H9 (cell line): ENCODE measurements at regions not wholly inside any gene's neighbourhood (a gene's known extent, or its start where the extent isn't known, plus 50 kb on each side); places are given as distances from the start of the nearest gene placed in this dataset.
"Not testable (repeated sequence)": the region's sequence is repeated elsewhere in the genome, so short reads cannot be mapped to it uniquely, and the experiment has no call there.

Experiments
- DNase-seq: peaks from one replicate; pipeline ENCODE4 v3.0.0-alpha.2; 2017
- H2AFZ ChIP-seq: one replicate; pipeline ENCODE4 v1.6.1; 2013; ENCODE audit warnings: mild to moderate bottlenecking, low read length, control low read depth, moderate library complexity
- H2AK5ac ChIP-seq: 2 replicates; pipeline ENCODE4 v1.6.1; 2013; ENCODE audit warnings: low read length, control low read depth, mixed read lengths; ENCODE audit not compliant: insufficient read length
- H2BK120ac ChIP-seq: one replicate; pipeline ENCODE4 v1.6.1; 2013; ENCODE audit warnings: low read depth, mild to moderate bottlenecking, low read length, control low read depth, inconsistent platforms; ENCODE audit not compliant: poor library complexity, severe bottlenecking
- H2BK12ac ChIP-seq: 2 replicates; pipeline ENCODE4 v1.6.1; 2013; ENCODE audit warnings: low read length, control low read depth, mixed read lengths, low read depth; ENCODE audit not compliant: insufficient read length
- H2BK15ac ChIP-seq: 2 replicates; pipeline ENCODE4 v1.6.1; 2013; ENCODE audit warnings: low read depth, low read length, control low read depth
- H2BK20ac ChIP-seq: one replicate; pipeline ENCODE4 v1.6.1; 2013; ENCODE audit warnings: low read depth, mild to moderate bottlenecking, low read length, control low read depth, inconsistent platforms; ENCODE audit not compliant: poor library complexity, severe bottlenecking
- H2BK5ac ChIP-seq: 2 replicates; pipeline ENCODE4 v1.6.1; 2013; ENCODE audit warnings: low read length, control low read depth, mixed read lengths; ENCODE audit not compliant: insufficient read length
- H3K14ac ChIP-seq: 2 replicates; pipeline ENCODE4 v1.6.1; 2013; ENCODE audit warnings: low read length, control low read depth; ENCODE audit not compliant: insufficient read depth
- H3K18ac ChIP-seq: 2 replicates; pipeline ENCODE4 v1.6.1; 2013; ENCODE audit warnings: low read depth, mild to moderate bottlenecking, mixed read lengths, low read length, control low read depth; ENCODE audit not compliant: insufficient read length
- H3K23ac ChIP-seq: 2 replicates; pipeline ENCODE4 v1.6.1; 2013; ENCODE audit warnings: low read length, control low read depth, mixed read lengths, low read depth; ENCODE audit not compliant: insufficient read length
- H3K23me2 ChIP-seq: 2 replicates; pipeline ENCODE4 v1.6.1; 2013; ENCODE audit warnings: low read depth, mild to moderate bottlenecking, mixed read lengths, low read length, control low read depth; ENCODE audit not compliant: insufficient read length, poor library complexity, severe bottlenecking
- H3K27ac ChIP-seq: 2 replicates; pipeline ENCODE4 v1.5.1; 2013; ENCODE audit warnings: low read length, control low read depth, mixed read lengths, low read depth; ENCODE audit not compliant: insufficient read length
- H3K27me3 ChIP-seq: 2 replicates; pipeline ENCODE4 v1.6.1; 2013; ENCODE audit warnings: low read length, control low read depth, inconsistent platforms; ENCODE audit not compliant: insufficient read depth
- H3K4ac ChIP-seq: 2 replicates; pipeline ENCODE4 v1.6.1; 2013; ENCODE audit warnings: low read depth, mild to moderate bottlenecking, control low read depth, inconsistent platforms, low read length, moderate library complexity
- H3K4me1 ChIP-seq: 2 replicates; pipeline ENCODE4 v1.6.1; 2013; ENCODE audit warnings: low read length, control low read depth, inconsistent platforms; ENCODE audit not compliant: insufficient read depth
- H3K4me2 ChIP-seq: 2 replicates; pipeline ENCODE4 v1.6.1; 2013; ENCODE audit warnings: low read length, control low read depth, mixed read lengths; ENCODE audit not compliant: insufficient read length, insufficient read depth
- H3K56ac ChIP-seq: 2 replicates; pipeline ENCODE4 v1.6.1; 2013; ENCODE audit warnings: low read depth, mild to moderate bottlenecking, mixed read lengths, low read length, control low read depth; ENCODE audit not compliant: insufficient read length
- H3K79me1 ChIP-seq: 2 replicates; pipeline ENCODE4 v1.6.1; 2013; ENCODE audit warnings: low read depth, mild to moderate bottlenecking, moderate library complexity, low read length, control low read depth, inconsistent platforms; ENCODE audit not compliant: insufficient read depth, poor library complexity, severe bottlenecking
- H3K79me2 ChIP-seq: 2 replicates; pipeline ENCODE4 v1.6.1; 2013; ENCODE audit warnings: low read length, control low read depth, inconsistent platforms; ENCODE audit not compliant: insufficient read depth
- H3K9ac ChIP-seq: 2 replicates; pipeline ENCODE4 v1.6.1; 2013; ENCODE audit warnings: low read length, control low read depth, mixed read lengths; ENCODE audit not compliant: insufficient read length; ENCODE audit errors: extremely low read depth
- H3K9me3 ChIP-seq: one replicate; pipeline ENCODE4 v1.6.1; 2013; ENCODE audit warnings: low read depth, low read length, inconsistent platforms; ENCODE audit not compliant: control insufficient read depth
- H3T11ph ChIP-seq: one replicate; pipeline ENCODE4 v1.6.1; 2013; ENCODE audit warnings: mild to moderate bottlenecking, low read length, control low read depth, inconsistent platforms
- H4K20me1 ChIP-seq: one replicate; pipeline ENCODE4 v1.6.1; 2013; ENCODE audit not compliant: control insufficient read depth, insufficient read length, insufficient read depth
- H4K5ac ChIP-seq: 2 replicates; pipeline ENCODE4 v1.6.1; 2013; ENCODE audit warnings: low read depth, mild to moderate bottlenecking, mixed read lengths, low read length, control low read depth; ENCODE audit not compliant: insufficient read length
- H4K8ac ChIP-seq: replicated peaks from 2 replicates; pipeline ENCODE4 v1.6.1; 2013; ENCODE audit warnings: low read length, control low read depth, mixed read lengths, low read depth; ENCODE audit not compliant: insufficient read length
- H4K91ac ChIP-seq: 2 replicates; pipeline ENCODE4 v1.6.1; 2013; ENCODE audit warnings: low read depth, mild to moderate bottlenecking, moderate library complexity, mixed read lengths, low read length, control low read depth; ENCODE audit not compliant: insufficient read length
- H3K27ac Mint-ChIP-seq, 3 experiments: 2 replicates in 2 of 3; 3 replicates in 1 of 3; pipeline ENCODE4 v1.8.0; 2020 to 2021; ENCODE audit warnings: mixed read lengths in 3 of 3, mild to moderate bottlenecking in 1 of 3, moderate library complexity in 1 of 3
- H3K27me3 Mint-ChIP-seq: 2 replicates; pipeline ENCODE4 v1.8.0; 2021; ENCODE audit warnings: low read depth, mild to moderate bottlenecking, moderate library complexity, mixed read lengths
- H3K36me3 Mint-ChIP-seq, 3 experiments: 2 replicates in 2 of 3; 3 replicates in 1 of 3; pipeline ENCODE4 v1.8.0; 2020 to 2021; ENCODE audit warnings: low read depth in 3 of 3, mixed read lengths in 3 of 3; ENCODE audit not compliant: insufficient read depth in 1 of 3
- H3K4me1 Mint-ChIP-seq, 2 experiments: 2 replicates each; pipeline ENCODE4 v1.8.0; 2020; ENCODE audit warnings: mixed read lengths in 2 of 2
- H3K4me3 Mint-ChIP-seq, 2 experiments: 2 replicates in 1 of 2; 3 replicates in 1 of 2; pipeline ENCODE4 v1.8.0; 2020 to 2021; ENCODE audit warnings: mild to moderate bottlenecking in 2 of 2, mixed read lengths in 2 of 2, moderate library complexity in 1 of 2
- H3K9me3 Mint-ChIP-seq, 2 experiments: 2 replicates in 1 of 2; 3 replicates in 1 of 2; pipeline ENCODE4 v1.8.0; 2020; ENCODE audit warnings: mild to moderate bottlenecking in 2 of 2, mixed read lengths in 2 of 2, moderate library complexity in 1 of 2
- WGBS: extraction: QIAGEN DNeasy Blood & Tissue Kit; methylation state at CpG from one replicate; pipeline ENCODE4 v1.1.7; 2013; ENCODE audit warnings: missing lambda C conversion rate, low lambda C conversion rate, mixed read lengths; ENCODE audit not compliant: insufficient read length; ENCODE audit errors: extremely low coverage; 5-methylcytosine and 5-hydroxymethylcytosine counted together

- not testable (repeated sequence) for H3K9ac ChIP-seq, H2BK20ac ChIP-seq, H3K4ac ChIP-seq, H2BK5ac ChIP-seq, H4K8ac ChIP-seq, H4K20me1 ChIP-seq, H2BK15ac ChIP-seq, H3K9me3 ChIP-seq, H3K14ac ChIP-seq, H3K56ac ChIP-seq, H3K4me2 ChIP-seq, H3K4me3 Mint-ChIP-seq, H2AFZ ChIP-seq, H3K23me2 ChIP-seq, H4K91ac ChIP-seq, H3K79me2 ChIP-seq, H3K27me3 ChIP-seq, H2AK5ac ChIP-seq, H3K18ac ChIP-seq, H2BK120ac ChIP-seq, H3K27ac Mint-ChIP-seq, DNase-seq, H3K4me1 ChIP-seq, H4K5ac ChIP-seq, H3K23ac ChIP-seq, H3K79me1 ChIP-seq, H3T11ph ChIP-seq, H2BK12ac ChIP-seq, H3K27me3 Mint-ChIP-seq, H3K27ac ChIP-seq, H3K36me3 Mint-ChIP-seq, H3K4me1 Mint-ChIP-seq
- no CpG with 5 or more reads among the region's 3 CpGs for WGBS
- peaks cover 21 to 28% of the 10 kb centered on the region in 2 experiments for H3K9me3 Mint-ChIP-seq
These were observed 174.6 kb downstream of the TP53TG3F start for GRCh38 chr16:33634057-33634456.

DNA sequence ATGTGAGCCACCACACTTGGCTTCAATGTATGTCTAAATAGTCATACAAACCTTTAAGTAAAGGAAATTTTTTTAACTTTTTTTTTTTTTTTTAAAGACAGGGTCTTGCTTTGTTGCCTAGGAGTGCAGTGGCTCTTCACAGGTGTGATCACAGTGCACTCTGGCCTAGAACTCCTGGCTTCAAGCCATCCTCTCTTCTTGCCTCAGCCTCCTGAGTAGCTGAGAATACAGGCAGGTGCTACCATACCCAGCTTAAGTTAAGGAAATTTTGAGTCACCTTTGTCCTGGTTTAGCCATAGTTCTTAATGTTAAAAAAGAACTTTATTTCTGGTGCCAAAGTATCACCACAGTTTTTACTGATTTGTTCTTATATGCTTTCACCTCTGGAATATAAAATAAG lies 177.3 kb downstream of the TP53TG3F start:
- not testable (repeated sequence) for H3K23me2 ChIP-seq, H3K4me3 Mint-ChIP-seq, H2BK15ac ChIP-seq, H3K36me3 Mint-ChIP-seq, H2BK5ac ChIP-seq, H2BK20ac ChIP-seq, H2AK5ac ChIP-seq, H3K23ac ChIP-seq, H3K9me3 ChIP-seq, H3K14ac ChIP-seq, H3K9ac ChIP-seq, H3K4me1 Mint-ChIP-seq, H3K4me2 ChIP-seq, H3K27ac Mint-ChIP-seq, DNase-seq, H3K4ac ChIP-seq, H3K4me1 ChIP-seq, H2BK120ac ChIP-seq, H4K91ac ChIP-seq, H2AFZ ChIP-seq, H4K8ac ChIP-seq, H3K56ac ChIP-seq, H4K20me1 ChIP-seq, H4K5ac ChIP-seq, H3K27me3 ChIP-seq, H3K79me1 ChIP-seq, H2BK12ac ChIP-seq, H3K27me3 Mint-ChIP-seq, H3T11ph ChIP-seq, H3K18ac ChIP-seq, H3K27ac ChIP-seq, H3K79me2 ChIP-seq
- H3K9me3 Mint-ChIP-seq: peaks cover 20 to 26% of the 10 kb centered on the region in 2 experiments

GRCh38 chr16:33643270-33643669 lies 183.9 kb downstream of the TP53TG3F start:
- H3K4ac ChIP-seq, H3K56ac ChIP-seq, H3K4me2 ChIP-seq, H3K79me2 ChIP-seq, H3K4me1 ChIP-seq, H3K79me1 ChIP-seq, H4K5ac ChIP-seq, H2AK5ac ChIP-seq, H3K27me3 ChIP-seq, H3K23ac ChIP-seq, H3K27ac Mint-ChIP-seq, H2AFZ ChIP-seq, H4K20me1 ChIP-seq, H3K14ac ChIP-seq, H3K27me3 Mint-ChIP-seq, H3K23me2 ChIP-seq, H4K91ac ChIP-seq, H2BK5ac ChIP-seq, H3K9ac ChIP-seq, H3K4me3 Mint-ChIP-seq, H3K36me3 Mint-ChIP-seq, H3K4me1 Mint-ChIP-seq, H3K18ac ChIP-seq, H4K8ac ChIP-seq, H2BK15ac ChIP-seq, H2BK12ac ChIP-seq, H3K9me3 ChIP-seq, H3K27ac ChIP-seq, H2BK120ac ChIP-seq, H3T11ph ChIP-seq, H2BK20ac ChIP-seq, DNase-seq: not testable (repeated sequence)
- WGBS: no CpG with 5 or more reads among the region's 2 CpGs
- peaks cover 17 to 26% of the 10 kb centered on the region in 2 experiments for H3K9me3 Mint-ChIP-seq
